ENCODE measurements at regions not wholly inside any gene's neighbourhood (a gene's known extent, or its start where the extent isn't known, plus 50 kb on each side); places are given as distances from the start of the nearest gene placed in this dataset.

GRCh38 chr9:71446106-71446472 lies 322.2 kb downstream of the CEMIP2 start (continued):
- TF ChIP-seq REST (IDR thresholded peaks at IDR 0.05), result no peak

- CTCF ChIA-PET, result interaction anchor here (0.6 to 0.7 kb wide), 2 partner anchors 162 to 364 kb away, joined by 3 to 4 read pairs; no protein-coding TSS in a partner anchor
- no peak for FAIRE-seq
These were observed 321.5 kb upstream of the TRPM3 start for GRCh38 chr9:71442937-71443336.

GRCh38 chr9:71441266-71441665 lies 319.8 kb upstream of the TRPM3 start:
- ChIA-PET POLR2A (no interaction called here), CTCF (interaction anchor here (0.7 kb wide), 1 partner anchor 200 kb away, joined by 3 read pairs; no protein-coding TSS in a partner anchor)
- H3K4me1 ChIP-seq, result no peaks in the 10 kb centered on the region
- no peaks in the 10 kb centered on the region for H3K9me3 ChIP-seq
- 15% methylated on average over 5 of the region's 5 CpGs for WGBS (ENCODE audit: missing lambda C conversion rate)
- H3K27ac ChIP-seq, result no peak overlapping the region
- FAIRE-seq (no peak), ATAC-seq (no peak), DNase-seq (ENCODE audit: low read depth in 1 of 2, low spot score in 1 of 2) (no peak)
- H3K4me2 ChIP-seq, result no peak overlapping the region
- H3K4me3 ChIP-seq, result no peak overlapping the region
- TF ChIP-seq CHD2 (IDR thresholded peaks at IDR 0.05; ENCODE audit: low read length, partially characterized antibody), result no peak
- TF ChIP-seq CBX8 (IDR thresholded peaks at IDR 0.05), result no peak
- TF ChIP-seq HOXA7 (CRISPR knock-in tag; IDR thresholded peaks at IDR 0.05), result no peak
- no peak for TF ChIP-seq EHMT2 (IDR thresholded peaks at IDR 0.05; ENCODE audit: low read depth)
- no peak for TF ChIP-seq CEBPB (IDR thresholded peaks at IDR 0.05)
- TF ChIP-seq, protein P1, sequence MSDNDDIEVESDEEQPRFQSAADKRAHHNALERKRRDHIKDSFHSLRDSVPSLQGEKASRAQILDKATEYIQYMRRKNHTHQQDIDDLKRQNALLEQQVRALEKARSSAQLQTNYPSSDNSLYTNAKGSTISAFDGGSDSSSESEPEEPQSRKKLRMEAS (IDR thresholded peaks at IDR 0.05), result no peak
- TF ChIP-seq PHF8 (IDR thresholded peaks at IDR 0.05; ENCODE audit: borderline replicate concordance, low read depth), result no peak
- TF ChIP-seq RAD21 (conservative IDR thresholded peaks at IDR 0.05 in 1 of 2, IDR thresholded peaks at IDR 0.05 in 1 of 2), result no peak
- TF ChIP-seq POLR2A (IDR thresholded peaks at IDR 0.05; ENCODE audit: low read length), result no peak
- no peak for TF ChIP-seq SREBF2 (IDR thresholded peaks at IDR 0.05)
- no peak for TF ChIP-seq EP300 (IDR thresholded peaks at IDR 0.05)
- no peak for TF ChIP-seq E2F6 (IDR thresholded peaks at IDR 0.05; ENCODE audit: borderline replicate concordance, low read depth)
- no peak for TF ChIP-seq MAZ (IDR thresholded peaks at IDR 0.05; ENCODE audit: borderline replicate concordance, low read depth, low read length)
- TF ChIP-seq TFCP2L1 (CRISPR knock-in tag; IDR thresholded peaks at IDR 0.05), result no peak
- no peak for TF ChIP-seq MYC (IDR thresholded peaks at IDR 0.05; ENCODE audit: borderline replicate concordance, low read length)
- TF ChIP-seq HES2 (IDR thresholded peaks at IDR 0.05), result no peak
- TF ChIP-seq, protein P2, sequence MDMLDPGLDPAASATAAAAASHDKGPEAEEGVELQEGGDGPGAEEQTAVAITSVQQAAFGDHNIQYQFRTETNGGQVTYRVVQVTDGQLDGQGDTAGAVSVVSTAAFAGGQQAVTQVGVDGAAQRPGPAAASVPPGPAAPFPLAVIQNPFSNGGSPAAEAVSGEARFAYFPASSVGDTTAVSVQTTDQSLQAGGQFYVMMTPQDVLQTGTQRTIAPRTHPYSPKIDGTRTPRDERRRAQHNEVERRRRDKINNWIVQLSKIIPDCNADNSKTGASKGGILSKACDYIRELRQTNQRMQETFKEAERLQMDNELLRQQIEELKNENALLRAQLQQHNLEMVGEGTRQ (IDR thresholded peaks at IDR 0.05), result no peak
- TF ChIP-seq, protein P3, sequence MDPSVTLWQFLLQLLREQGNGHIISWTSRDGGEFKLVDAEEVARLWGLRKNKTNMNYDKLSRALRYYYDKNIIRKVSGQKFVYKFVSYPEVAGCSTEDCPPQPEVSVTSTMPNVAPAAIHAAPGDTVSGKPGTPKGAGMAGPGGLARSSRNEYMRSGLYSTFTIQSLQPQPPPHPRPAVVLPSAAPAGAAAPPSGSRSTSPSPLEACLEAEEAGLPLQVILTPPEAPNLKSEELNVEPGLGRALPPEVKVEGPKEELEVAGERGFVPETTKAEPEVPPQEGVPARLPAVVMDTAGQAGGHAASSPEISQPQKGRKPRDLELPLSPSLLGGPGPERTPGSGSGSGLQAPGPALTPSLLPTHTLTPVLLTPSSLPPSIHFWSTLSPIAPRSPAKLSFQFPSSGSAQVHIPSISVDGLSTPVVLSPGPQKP (IDR thresholded peaks at IDR 0.05; ENCODE audit: low read depth, low read length), result no peak
- TF ChIP-seq KDM1A (IDR thresholded peaks at IDR 0.05; ENCODE audit: low read depth), result no peak
- no peak for TF ChIP-seq NR3C1 (IDR thresholded peaks at IDR 0.05)

More at GRCh38 chr9:71442937-71443336, 321.5 kb upstream of the TRPM3 start:
- Histone ChIP-seq H3K4me3 (no peak overlapping the region), H3K9me3 (no peaks in the 10 kb centered on the region), H3K4me1 (0 out of 3 replicates have a peak, but pooled peaks cover 5% of the 10 kb centered on the region), H3K4me2 (no peak overlapping the region), H3K27ac (no peak overlapping the region)
- no peak for ATAC-seq
- TF ChIP-seq HOXA7 (CRISPR knock-in tag; IDR thresholded peaks at IDR 0.05), result no peak
- TF ChIP-seq ZNF302 (CRISPR knock-in tag; IDR thresholded peaks at IDR 0.05), result no peak
- no peak for TF ChIP-seq RFX5 (IDR thresholded peaks at IDR 0.05)
- no peak for TF ChIP-seq GATA3 (IDR thresholded peaks at IDR 0.05; ENCODE audit: borderline replicate concordance)
- TF ChIP-seq KDM1A (IDR thresholded peaks at IDR 0.05; ENCODE audit: low read depth), result no peak
- TF ChIP-seq, protein P2 (IDR thresholded peaks at IDR 0.05), result no peak
- POLR2A ChIA-PET, result no interaction called here
- 45% methylated on average over 3 of the region's 3 CpGs for WGBS (ENCODE audit: missing lambda C conversion rate)
- DNase-seq (ENCODE audit: low read depth in 1 of 2, low spot score in 1 of 2), result no peak

Data from A549 (cell line).